GM19324 (cell line): ENCODE measurements at regions not wholly inside any gene's neighbourhood (a gene's known extent, or its start where the extent isn't known, plus 50 kb on each side); places are given as distances from the start of the nearest gene placed in this dataset.
"Not testable (repeated sequence)": the region's sequence is repeated elsewhere in the genome, so short reads cannot be mapped to it uniquely, and the experiment has no call there.

ENCODE experiments used
- ATAC-seq: cut with Tn5 transposase; IDR thresholded peaks from one replicate; pipeline ENCODE4 v1.9.1; 2021; ENCODE audit warnings: mild to moderate bottlenecking, moderate library complexity; ENCODE audit not compliant: unreplicated experiment, low FRiP score

DNA sequence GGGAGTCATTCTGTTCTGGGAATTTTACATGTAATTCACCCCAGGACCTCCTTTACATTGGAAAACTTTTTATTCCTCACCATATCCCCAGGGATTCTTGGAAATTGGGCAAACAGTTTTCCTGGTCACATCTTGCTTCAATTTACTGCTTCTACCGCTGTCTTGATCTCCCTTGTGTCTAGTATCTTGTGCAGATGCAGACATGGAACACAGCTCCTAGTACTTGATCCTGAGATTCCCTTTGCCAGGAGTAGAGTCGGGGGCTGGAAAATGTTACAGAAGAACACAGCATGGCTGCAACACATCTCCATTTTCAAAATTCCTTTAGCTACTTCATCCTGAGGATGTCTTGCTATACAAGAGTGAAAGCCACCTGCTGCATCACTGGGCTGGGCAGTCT is 472.8 kb downstream of the PLCL1 start:
- no peak for ATAC-seq

DNA sequence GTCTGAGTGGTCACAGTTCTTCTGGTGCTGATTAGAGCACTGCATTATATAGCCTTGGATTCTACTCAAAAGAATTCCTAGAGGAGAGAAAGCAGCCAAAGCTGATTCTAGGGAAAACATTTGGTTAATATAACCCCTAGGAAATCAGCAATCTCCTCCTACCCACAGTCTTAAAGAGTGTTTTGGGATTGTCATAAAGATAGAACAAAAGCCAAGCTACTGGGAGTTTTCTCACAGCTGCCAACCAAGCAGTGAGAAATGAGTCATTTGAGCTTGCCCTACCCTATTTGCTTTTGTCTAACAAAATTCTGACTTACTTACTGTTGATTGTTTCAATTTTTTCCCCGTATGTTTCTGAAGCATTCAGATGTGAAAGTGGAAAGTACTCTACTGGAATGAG is 469.3 kb downstream of the PLCL1 start:
- ATAC-seq = no peak

- ATAC-seq = not testable (repeated sequence)
Observed at GRCh38 chr2:198270157-198270556, 465.8 kb downstream of the PLCL1 start.

DNA sequence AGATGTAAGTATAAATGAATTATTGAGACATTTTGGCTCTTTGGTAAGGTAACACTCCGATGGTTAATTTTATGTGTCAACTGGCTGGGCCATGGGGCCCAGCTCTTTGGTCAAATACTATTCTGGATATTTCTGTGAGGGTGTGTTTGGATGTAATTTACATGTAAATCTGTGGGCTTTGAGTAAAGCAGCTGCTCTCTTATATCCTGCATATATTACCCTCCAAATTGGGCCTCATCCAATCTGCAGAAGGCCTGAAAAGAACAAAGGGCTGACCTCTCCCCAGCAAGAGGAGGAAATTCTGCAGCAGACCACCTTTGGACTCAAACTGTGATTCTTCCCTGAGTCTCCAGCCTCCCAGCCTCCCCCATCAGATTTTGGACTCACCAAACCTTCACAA is 464.1 kb downstream of the PLCL1 start:
- no peak for ATAC-seq

DNA sequence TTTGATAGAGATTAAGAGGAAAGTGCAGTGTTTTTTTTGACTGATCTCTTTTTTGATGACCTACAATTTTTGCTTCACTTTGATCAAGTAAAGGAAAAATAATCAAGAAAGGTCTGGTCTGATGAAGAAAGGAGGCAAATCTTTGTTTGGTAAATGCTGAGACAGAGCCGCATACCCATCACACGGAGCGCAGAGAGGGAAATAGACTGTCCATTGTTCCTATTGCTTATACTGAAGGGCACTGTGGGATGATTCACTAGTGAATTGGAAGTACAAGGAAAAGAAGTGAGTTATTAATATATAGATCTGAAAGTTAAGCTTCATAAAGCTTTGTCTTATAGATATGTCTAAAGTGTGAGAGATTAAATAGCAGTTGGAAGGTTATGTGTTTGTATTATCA is 455.1 kb downstream of the PLCL1 start:
- no peak for ATAC-seq

DNA sequence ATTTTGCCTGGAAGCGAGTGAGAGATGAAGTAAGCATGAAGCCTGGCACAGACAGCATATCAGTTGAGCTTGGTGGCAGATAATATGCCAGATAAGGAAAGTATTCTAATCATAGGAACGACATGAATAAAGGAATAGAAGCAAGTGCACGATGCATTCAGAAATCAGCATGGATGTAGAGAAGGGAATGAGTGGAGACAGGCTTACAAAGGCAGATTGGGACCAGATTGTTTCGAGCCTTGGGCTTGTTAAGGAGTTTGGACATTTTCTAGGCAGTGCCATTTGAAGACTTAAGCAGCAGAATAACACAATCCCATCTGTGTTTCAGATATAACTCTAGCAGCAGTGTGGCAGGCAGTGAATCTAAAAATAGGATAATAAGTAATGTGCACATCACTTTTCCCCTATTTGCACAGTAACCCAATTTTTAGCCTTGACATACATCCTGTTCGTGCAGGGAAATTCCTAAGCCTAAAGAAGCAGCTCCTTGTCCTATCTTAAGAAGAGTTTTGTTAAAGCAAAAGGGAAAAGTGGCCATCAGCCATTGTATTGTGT is 450.2 kb downstream of the PLCL1 start:
- ATAC-seq = no peak

- ATAC-seq = no peak
Observed at GRCh38 chr2:198253995-198254394, 449.6 kb downstream of the PLCL1 start.

- ATAC-seq = no peak
Observed at GRCh38 chr2:198252472-198252871, 448.1 kb downstream of the PLCL1 start.

- ATAC-seq = no peak
Observed at GRCh38 chr2:198242093-198242492, 437.7 kb downstream of the PLCL1 start.

DNA sequence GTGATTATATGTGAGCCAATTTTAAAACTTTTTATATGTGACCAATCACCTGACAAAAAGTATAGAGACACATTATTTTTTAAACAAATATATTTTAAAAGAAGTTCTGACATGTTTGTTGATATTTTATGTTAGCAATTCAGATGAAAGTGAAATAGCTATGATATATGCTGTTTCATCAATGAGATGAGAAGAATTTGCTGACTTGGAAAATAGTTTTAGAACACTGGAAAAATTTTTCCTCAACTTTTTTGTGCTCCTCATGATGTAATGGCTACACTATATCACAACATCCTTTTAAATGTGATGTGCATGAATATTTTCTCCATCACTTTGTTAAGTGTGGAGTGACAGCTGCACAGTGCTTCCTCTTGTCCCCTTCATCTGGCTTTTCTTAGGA is 434.0 kb downstream of the PLCL1 start:
- no peak for ATAC-seq

DNA sequence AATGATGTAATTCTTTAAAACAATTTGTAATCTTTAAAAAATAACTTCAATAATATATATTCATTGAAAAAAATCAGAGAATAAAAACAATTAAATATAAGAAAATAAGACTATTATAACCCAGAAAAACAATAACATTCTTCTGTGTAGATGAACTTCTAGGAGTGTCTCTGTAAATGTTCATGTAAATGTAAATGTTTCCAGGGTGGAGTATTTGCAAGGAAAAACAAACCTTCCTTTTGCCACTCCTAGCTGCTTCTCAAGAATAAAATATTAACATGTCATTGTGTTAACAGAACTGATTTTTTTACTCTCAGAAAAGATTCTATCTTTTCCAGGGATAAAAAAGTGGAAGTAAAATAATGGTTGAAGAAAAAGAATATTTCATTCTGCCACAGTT is 431.9 kb downstream of the PLCL1 start:
- ATAC-seq = no peak

- ATAC-seq = no peak
Observed at GRCh38 chr2:198232281-198232680, 427.9 kb downstream of the PLCL1 start.

GRCh38 chr2:198231562-198231961 is 427.2 kb downstream of the PLCL1 start:
- ATAC-seq = no peak

DNA sequence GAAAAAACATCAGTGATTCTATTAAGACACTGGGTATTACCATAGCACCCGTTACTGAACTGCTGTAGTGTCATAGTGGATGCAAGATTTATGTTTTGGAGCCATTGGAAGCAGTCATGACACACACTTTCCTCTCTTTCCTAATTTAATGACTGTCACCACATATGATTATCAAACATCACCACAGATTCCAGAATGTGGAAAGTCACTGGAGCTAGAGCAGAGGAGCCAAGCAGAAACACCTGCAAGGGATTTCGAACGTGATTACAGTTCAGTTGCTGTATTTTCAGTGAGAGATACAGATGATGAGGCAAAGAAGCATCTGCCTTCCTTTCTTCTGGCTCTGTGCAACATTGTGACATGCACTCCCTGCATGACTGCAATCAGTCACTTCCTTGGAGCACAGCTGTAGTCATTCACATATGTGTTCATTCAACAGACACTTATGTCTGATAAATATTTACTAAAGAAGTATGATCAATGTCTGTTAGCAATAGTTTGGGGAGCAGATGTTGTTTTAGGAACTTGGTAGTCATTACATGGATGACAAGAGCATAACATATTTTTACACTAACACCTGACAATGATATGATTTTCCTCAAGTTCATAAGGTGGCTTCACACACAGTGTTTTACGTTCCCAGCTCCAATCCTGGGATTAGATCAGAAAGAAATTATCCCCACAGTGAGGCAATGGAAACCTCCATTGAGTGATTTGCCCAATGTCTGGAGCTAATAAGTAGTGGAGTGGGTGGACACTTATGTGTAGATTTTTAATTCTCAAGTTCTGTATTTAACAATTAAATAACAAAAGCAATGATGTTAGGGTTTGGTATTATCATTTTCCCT is 416.6 kb downstream of the PLCL1 start:
- no peak for ATAC-seq

GRCh38 chr2:198219292-198219691 is 414.9 kb downstream of the PLCL1 start:
- no peak for ATAC-seq

DNA sequence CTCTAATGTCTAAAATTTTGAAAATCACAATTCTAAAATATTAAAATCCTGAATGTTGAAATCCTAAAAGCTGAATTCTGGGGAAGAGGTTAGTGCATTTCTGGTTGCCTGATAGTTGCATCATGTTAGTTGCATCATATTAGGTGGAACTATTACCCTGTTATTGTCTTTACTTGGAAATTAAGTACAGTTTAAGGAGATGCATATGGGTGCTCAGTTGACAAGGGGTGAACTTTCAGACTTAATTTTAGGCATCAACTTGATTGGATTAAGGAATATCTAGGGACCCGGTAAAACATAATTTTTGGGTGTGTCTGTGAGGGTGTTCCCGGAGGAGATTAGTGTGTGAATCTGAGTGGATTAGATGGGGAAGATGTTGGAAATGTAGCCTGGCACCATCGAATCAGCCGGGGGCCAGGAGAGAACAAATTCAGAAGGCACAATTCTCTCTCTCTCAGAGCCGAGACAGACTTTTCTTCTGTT is 409.8 kb downstream of the PLCL1 start:
- ATAC-seq = no peak

DNA sequence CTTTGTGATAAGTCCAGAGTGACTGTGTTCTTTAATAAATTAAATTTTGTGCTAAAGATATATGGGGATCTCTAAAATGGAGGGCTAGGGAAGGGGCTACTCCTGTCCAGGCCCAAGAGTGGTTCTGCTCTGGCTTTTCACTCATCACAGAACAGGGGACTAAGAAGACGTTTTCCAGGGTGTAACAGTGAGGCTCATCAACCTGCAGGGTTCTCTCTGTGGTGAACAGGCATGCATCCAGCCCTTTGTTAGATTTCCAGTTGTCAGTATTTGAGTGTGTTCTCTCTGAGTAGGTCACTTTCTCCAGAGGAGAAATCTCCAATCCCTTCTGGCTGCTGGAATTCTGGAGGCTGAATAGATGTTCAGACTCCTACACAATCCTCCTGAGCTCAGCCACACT is 408.9 kb downstream of the PLCL1 start:
- no peak for ATAC-seq

GRCh38 chr2:198211706-198212105 is 407.3 kb downstream of the PLCL1 start:
- ATAC-seq = no peak

DNA sequence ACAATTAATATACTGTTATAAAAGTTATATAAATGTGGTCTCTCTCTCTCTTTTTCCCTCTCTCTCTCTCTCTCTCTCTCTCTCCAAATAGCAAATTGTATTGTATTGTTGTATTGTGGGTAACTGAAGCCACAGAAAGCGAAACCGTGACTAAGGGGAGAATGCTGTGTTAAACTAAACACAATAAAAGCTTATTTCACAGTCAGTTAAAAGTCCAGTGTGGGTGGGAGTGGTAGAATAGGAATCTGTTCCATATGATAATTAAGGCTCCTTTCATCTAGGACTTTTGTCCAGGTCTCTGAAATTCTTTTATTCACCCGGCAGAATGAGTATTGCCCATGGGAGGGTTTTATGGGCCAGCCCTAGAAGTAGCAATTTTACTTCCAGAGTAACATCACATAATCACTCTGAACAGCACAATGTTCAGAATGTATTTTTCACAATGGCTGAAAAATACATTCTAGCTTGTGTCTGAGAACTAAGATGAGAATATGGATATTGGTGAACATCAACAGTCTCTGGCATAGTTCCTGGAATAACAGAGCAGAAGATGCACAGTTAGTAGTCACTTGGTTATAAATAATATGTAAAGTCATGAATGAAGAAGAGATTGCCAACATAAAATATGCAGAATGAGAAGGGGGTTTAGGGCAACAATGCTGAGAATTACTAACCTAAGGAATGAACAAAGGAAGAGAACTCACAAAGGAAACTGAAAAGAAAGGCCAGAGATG is 399.1 kb downstream of the PLCL1 start:
- no peak for ATAC-seq
